ENCODE measurements at regions not wholly inside any gene's neighbourhood (a gene's known extent, or its start where the extent isn't known, plus 50 kb on each side); places are given as distances from the start of the nearest gene placed in this dataset.

DNA sequence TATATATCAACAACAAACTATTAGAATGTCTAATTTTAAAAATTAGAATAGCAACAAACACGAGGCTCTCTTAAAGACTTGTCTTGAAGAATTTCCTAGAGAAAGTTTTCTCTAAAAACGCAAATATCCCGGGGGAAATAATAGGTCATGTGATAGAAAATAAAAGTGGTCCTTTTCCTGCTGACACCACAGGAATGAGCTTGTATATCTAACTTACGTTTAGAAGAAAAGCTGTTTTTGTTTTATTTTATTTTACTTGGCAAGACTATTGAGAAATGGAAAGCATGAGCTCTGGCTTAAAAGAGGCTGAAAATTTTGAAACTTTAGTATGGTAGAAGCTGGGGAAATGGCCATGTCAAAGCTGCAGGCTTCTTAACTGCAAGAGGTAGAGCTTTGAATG lies 465.0 kb downstream of the AGTPBP1 start:
- Histone ChIP-seq H3K36me3 (ENCODE audit: insufficient read depth, low read length) (no peaks in the 10 kb centered on the region), H3K9me3 (ENCODE audit: low read length) (no peaks in the 10 kb centered on the region), H3K27ac (ENCODE audit: low read length) (no peak overlapping the region), H4K20me1 (ENCODE audit: insufficient read depth) (no peaks in the 10 kb centered on the region), H3K9ac (ENCODE audit: low read length) (no peak overlapping the region), H3F3A (ENCODE audit: insufficient read depth, low read length, poor library complexity, severe bottlenecking) (no peaks in the 10 kb centered on the region), H3K4me3 (ENCODE audit: low read length) (no peak overlapping the region), H3K9me2 (ENCODE audit: insufficient read depth, low read length) (no peaks in the 10 kb centered on the region), H2AFZ (ENCODE audit: low read depth, low read length) (no peak overlapping the region), H3K79me2 (replicated peaks; ENCODE audit: insufficient read depth, low read length) (no peaks in the 10 kb centered on the region), H3K27me3 (ENCODE audit: insufficient read depth, low read depth, low read length) (no peaks in the 10 kb centered on the region), H3K4me2 (ENCODE audit: low read length) (no peak overlapping the region)
- TF ChIP-seq, protein P1, sequence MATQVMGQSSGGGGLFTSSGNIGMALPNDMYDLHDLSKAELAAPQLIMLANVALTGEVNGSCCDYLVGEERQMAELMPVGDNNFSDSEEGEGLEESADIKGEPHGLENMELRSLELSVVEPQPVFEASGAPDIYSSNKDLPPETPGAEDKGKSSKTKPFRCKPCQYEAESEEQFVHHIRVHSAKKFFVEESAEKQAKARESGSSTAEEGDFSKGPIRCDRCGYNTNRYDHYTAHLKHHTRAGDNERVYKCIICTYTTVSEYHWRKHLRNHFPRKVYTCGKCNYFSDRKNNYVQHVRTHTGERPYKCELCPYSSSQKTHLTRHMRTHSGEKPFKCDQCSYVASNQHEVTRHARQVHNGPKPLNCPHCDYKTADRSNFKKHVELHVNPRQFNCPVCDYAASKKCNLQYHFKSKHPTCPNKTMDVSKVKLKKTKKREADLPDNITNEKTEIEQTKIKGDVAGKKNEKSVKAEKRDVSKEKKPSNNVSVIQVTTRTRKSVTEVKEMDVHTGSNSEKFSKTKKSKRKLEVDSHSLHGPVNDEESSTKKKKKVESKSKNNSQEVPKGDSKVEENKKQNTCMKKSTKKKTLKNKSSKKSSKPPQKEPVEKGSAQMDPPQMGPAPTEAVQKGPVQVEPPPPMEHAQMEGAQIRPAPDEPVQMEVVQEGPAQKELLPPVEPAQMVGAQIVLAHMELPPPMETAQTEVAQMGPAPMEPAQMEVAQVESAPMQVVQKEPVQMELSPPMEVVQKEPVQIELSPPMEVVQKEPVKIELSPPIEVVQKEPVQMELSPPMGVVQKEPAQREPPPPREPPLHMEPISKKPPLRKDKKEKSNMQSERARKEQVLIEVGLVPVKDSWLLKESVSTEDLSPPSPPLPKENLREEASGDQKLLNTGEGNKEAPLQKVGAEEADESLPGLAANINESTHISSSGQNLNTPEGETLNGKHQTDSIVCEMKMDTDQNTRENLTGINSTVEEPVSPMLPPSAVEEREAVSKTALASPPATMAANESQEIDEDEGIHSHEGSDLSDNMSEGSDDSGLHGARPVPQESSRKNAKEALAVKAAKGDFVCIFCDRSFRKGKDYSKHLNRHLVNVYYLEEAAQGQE (IDR thresholded peaks at IDR 0.05; ENCODE audit: borderline replicate concordance), result no peak
- no peak for TF ChIP-seq EZH2 (IDR thresholded peaks at IDR 0.05; ENCODE audit: borderline replicate concordance, insufficient read depth, low read length, poor library complexity, severe bottlenecking)
- TF ChIP-seq RAD21 (conservative IDR thresholded peaks at IDR 0.05), result no peak
- no peak for TF ChIP-seq EP300 (conservative IDR thresholded peaks at IDR 0.05; ENCODE audit: poor library complexity, severe bottlenecking)
- TF ChIP-seq MXI1 (conservative IDR thresholded peaks at IDR 0.05; ENCODE audit: poor library complexity, severe bottlenecking), result no peak
- no peak for TF ChIP-seq TAF1 (IDR thresholded peaks at IDR 0.05; ENCODE audit: low read depth)
- TF ChIP-seq SMC3 (conservative IDR thresholded peaks at IDR 0.05; ENCODE audit: poor library complexity), result no peak
- TF ChIP-seq POLR2AphosphoS5 (IDR thresholded peaks at IDR 0.05), result no peak
- TF ChIP-seq, protein P2, sequence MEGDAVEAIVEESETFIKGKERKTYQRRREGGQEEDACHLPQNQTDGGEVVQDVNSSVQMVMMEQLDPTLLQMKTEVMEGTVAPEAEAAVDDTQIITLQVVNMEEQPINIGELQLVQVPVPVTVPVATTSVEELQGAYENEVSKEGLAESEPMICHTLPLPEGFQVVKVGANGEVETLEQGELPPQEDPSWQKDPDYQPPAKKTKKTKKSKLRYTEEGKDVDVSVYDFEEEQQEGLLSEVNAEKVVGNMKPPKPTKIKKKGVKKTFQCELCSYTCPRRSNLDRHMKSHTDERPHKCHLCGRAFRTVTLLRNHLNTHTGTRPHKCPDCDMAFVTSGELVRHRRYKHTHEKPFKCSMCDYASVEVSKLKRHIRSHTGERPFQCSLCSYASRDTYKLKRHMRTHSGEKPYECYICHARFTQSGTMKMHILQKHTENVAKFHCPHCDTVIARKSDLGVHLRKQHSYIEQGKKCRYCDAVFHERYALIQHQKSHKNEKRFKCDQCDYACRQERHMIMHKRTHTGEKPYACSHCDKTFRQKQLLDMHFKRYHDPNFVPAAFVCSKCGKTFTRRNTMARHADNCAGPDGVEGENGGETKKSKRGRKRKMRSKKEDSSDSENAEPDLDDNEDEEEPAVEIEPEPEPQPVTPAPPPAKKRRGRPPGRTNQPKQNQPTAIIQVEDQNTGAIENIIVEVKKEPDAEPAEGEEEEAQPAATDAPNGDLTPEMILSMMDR (IDR thresholded peaks at IDR 0.05; ENCODE audit: poor library complexity, severe bottlenecking), result no peak

DNA sequence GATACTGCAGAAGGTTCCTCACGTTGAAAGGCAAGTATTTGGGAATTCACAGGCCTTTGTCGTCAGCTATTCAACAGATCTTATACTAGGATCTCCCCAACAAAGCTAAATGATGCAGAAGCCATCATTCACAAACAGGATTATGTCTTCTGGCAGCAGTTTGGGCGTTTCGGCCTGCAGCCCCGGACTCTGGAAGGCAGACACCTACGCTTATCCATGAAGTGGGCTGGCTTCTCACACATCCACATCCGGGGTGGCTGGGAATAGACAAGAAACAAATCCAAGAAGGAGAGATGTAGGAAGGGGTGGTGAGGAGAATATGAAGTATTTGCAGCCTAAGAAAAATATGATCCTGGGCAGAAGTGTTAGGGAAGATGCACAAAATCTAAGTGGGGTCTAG lies 471.9 kb downstream of the AGTPBP1 start:
- Histone ChIP-seq H3F3A (ENCODE audit: insufficient read depth, low read length, poor library complexity, severe bottlenecking) (no peaks in the 10 kb centered on the region), H3K36me3 (ENCODE audit: insufficient read depth, low read length) (no peaks in the 10 kb centered on the region), H3K79me2 (replicated peaks; ENCODE audit: insufficient read depth, low read length) (no peaks in the 10 kb centered on the region), H3K27ac (ENCODE audit: low read length) (no peak overlapping the region), H3K4me3 (ENCODE audit: low read length) (no peak overlapping the region), H3K9ac (ENCODE audit: low read length) (no peak overlapping the region), H3K4me2 (ENCODE audit: low read length) (no peak overlapping the region), H4K20me1 (ENCODE audit: insufficient read depth) (no peaks in the 10 kb centered on the region), H3K9me2 (ENCODE audit: insufficient read depth, low read length) (no peaks in the 10 kb centered on the region), H2AFZ (ENCODE audit: low read depth, low read length) (no peak overlapping the region), H3K27me3 (ENCODE audit: insufficient read depth, low read depth, low read length) (no peaks in the 10 kb centered on the region), H3K9me3 (ENCODE audit: low read length) (no peaks in the 10 kb centered on the region)
- TF ChIP-seq POLR2AphosphoS5 (IDR thresholded peaks at IDR 0.05) (no peak), EZH2 (IDR thresholded peaks at IDR 0.05; ENCODE audit: borderline replicate concordance, insufficient read depth, low read length, poor library complexity, severe bottlenecking) (no peak)

DNA sequence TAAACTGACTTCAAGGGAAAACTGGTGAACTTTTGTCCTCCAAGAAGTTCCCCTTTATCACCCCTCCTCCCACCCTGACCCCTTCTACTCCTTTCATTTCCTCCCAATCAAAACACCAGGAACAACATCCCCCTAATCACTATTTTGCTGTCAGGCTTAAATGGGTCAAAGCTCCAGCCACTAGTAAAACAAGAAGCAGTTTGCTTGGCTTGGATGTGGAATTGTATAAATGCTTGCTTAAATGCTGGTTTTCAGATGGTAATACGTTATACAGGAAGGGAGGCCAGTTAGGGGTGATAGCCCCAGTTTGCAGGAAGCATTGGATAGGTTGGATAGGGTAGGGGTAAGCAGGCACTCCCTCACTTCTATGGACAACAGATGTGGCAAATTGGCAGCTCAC lies 473.6 kb downstream of the AGTPBP1 start:
- Histone ChIP-seq H4K20me1 (ENCODE audit: insufficient read depth) (no peaks in the 10 kb centered on the region), H3K79me2 (replicated peaks; ENCODE audit: insufficient read depth, low read length) (no peaks in the 10 kb centered on the region), H3K9ac (ENCODE audit: low read length) (no peak overlapping the region), H3K9me3 (ENCODE audit: low read length) (no peaks in the 10 kb centered on the region), H3K36me3 (ENCODE audit: insufficient read depth, low read length) (no peaks in the 10 kb centered on the region), H3K27me3 (ENCODE audit: insufficient read depth, low read depth, low read length) (no peaks in the 10 kb centered on the region), H2AFZ (ENCODE audit: low read depth, low read length) (no peak overlapping the region), H3K27ac (ENCODE audit: low read length) (no peak overlapping the region), H3F3A (ENCODE audit: insufficient read depth, low read length, poor library complexity, severe bottlenecking) (no peaks in the 10 kb centered on the region), H3K4me3 (ENCODE audit: low read length) (no peak overlapping the region), H3K4me2 (ENCODE audit: low read length) (no peak overlapping the region), H3K9me2 (ENCODE audit: insufficient read depth, low read length) (no peaks in the 10 kb centered on the region)
- TF ChIP-seq, protein P1 (IDR thresholded peaks at IDR 0.05; ENCODE audit: borderline replicate concordance), result no peak
